IMR-90 (cell line): ENCODE measurements at regions not wholly inside any gene's neighbourhood (a gene's known extent, or its start where the extent isn't known, plus 50 kb on each side); places are given as distances from the start of the nearest gene placed in this dataset.

Experiments
- ATAC-seq: fragments of 200-7000 bp; cut with Tn5 transposase; 2 replicates; pipeline ENCODE4 v1.9.1; 2020; ENCODE audit warnings: low read depth, mild to moderate bottlenecking, moderate library complexity
- BruUV-seq: library from RNA; stranded (reverse); fragments of 400-500 nt; replicated peaks from 2 replicates; lab custom pipeline; 2021; lab: Mats Ljungman, UMichigan
- CTCF ChIA-PET: fragments of 300-600 bp; formaldehyde crosslinking; extraction: SDS; loops from one replicate; lab custom pipeline; 2021; ENCODE audit warnings: antibody characterized with exemption; lab: Yijun Ruan, JAX
- POLR2A ChIA-PET: fragments of 300-600 bp; sonication (Branson Sonifier 250); formaldehyde crosslinking; loops from one replicate; lab custom pipeline; 2022; ENCODE audit warnings: antibody characterized with exemption; ENCODE audit not compliant: unreplicated experiment; lab: Charles Lee
- DNase-seq: peaks from one replicate; pipeline ENCODE4 v3.0.0; 2013
- H2AFZ ChIP-seq: replicated peaks from 2 replicates; pipeline ENCODE3; 2013; ENCODE audit warnings: low read length, mild to moderate bottlenecking; ENCODE audit not compliant: poor library complexity
- H2AK5ac ChIP-seq: 2 replicates; pipeline ENCODE4 v1.6.1; 2013; ENCODE audit warnings: low read depth, low read length, inconsistent platforms
- H2AK9ac ChIP-seq: replicated peaks from 2 replicates; pipeline ENCODE3; 2013; ENCODE audit warnings: mild to moderate bottlenecking, low read depth, low read length, moderate library complexity; ENCODE audit not compliant: poor library complexity
- H2BK120ac ChIP-seq: 2 replicates; pipeline ENCODE4 v1.6.1; 2013; ENCODE audit warnings: low read depth, low read length, inconsistent platforms
- H2BK15ac ChIP-seq: 3 replicates; pipeline ENCODE4 v1.6.1; 2013; ENCODE audit warnings: low read depth, low read length, inconsistent platforms
- H2BK20ac ChIP-seq: 2 replicates; pipeline ENCODE4 v1.6.1; 2013; ENCODE audit warnings: low read depth, mild to moderate bottlenecking, inconsistent platforms, low read length, moderate library complexity
- H2BK5ac ChIP-seq: 2 replicates; pipeline ENCODE4 v1.6.1; 2013; ENCODE audit warnings: mild to moderate bottlenecking, low read depth, low read length, inconsistent platforms; ENCODE audit not compliant: poor library complexity, severe bottlenecking
- H3K14ac ChIP-seq: replicated peaks from 2 replicates; pipeline ENCODE4 v1.6.1; 2013; ENCODE audit warnings: low read depth, low read length, inconsistent platforms
- H3K18ac ChIP-seq: 2 replicates; pipeline ENCODE4 v1.6.1; 2013; ENCODE audit warnings: low read depth, low read length, control low read depth
- H3K23ac ChIP-seq: 2 replicates; pipeline ENCODE4 v1.6.1; 2013; ENCODE audit warnings: low read depth, low read length, inconsistent platforms
- H3K27ac ChIP-seq: 2 replicates; pipeline ENCODE4 v1.5.1; 2013; ENCODE audit warnings: mild to moderate bottlenecking, control low read depth, low read length; ENCODE audit not compliant: insufficient read depth
- H3K27me3 ChIP-seq: 2 replicates; pipeline ENCODE4 v1.6.1; 2013; ENCODE audit warnings: low read length; ENCODE audit not compliant: control insufficient read depth, insufficient read depth
- H3K36me3 ChIP-seq: 2 replicates; pipeline ENCODE4 v1.6.1; 2013; ENCODE audit warnings: low read length, mixed read lengths; ENCODE audit not compliant: control insufficient read depth, insufficient read depth
- H3K4ac ChIP-seq: 2 replicates; pipeline ENCODE4 v1.6.1; 2013; ENCODE audit warnings: low read depth, low read length, inconsistent platforms
- H3K4me1 ChIP-seq: 2 replicates; pipeline ENCODE4 v1.6.1; 2013; ENCODE audit warnings: low read length, mixed read lengths; ENCODE audit not compliant: control insufficient read depth, insufficient read depth
- H3K4me2 ChIP-seq: 2 replicates; pipeline ENCODE4 v1.6.1; 2013; ENCODE audit warnings: low read depth, mild to moderate bottlenecking, control low read depth, low read length, moderate library complexity
- H3K4me3 ChIP-seq: 2 replicates; pipeline ENCODE4 v1.5.1; 2013; ENCODE audit warnings: low read depth, mild to moderate bottlenecking, control low read depth, low read length, moderate library complexity; ENCODE audit not compliant: insufficient read depth
- H3K56ac ChIP-seq: 2 replicates; pipeline ENCODE4 v1.6.1; 2013; ENCODE audit warnings: low read length, inconsistent platforms; ENCODE audit not compliant: insufficient read depth; ENCODE audit errors: extremely low read depth
- H3K79me1 ChIP-seq, 2 experiments: 2 replicates each; pipeline ENCODE4 v1.6.1; 2013; ENCODE audit warnings: low read length in 2 of 2, inconsistent platforms in 1 of 2, low read depth in 1 of 2
- H3K9ac ChIP-seq: 2 replicates; pipeline ENCODE4 v1.6.1; 2013; ENCODE audit warnings: low read depth, low read length, control low read depth
- H3K9me1 ChIP-seq: 2 replicates; pipeline ENCODE4 v1.6.1; 2013; ENCODE audit warnings: low read length, inconsistent platforms; ENCODE audit not compliant: insufficient read depth
- H3K9me3 ChIP-seq: 2 replicates; pipeline ENCODE4 v1.6.1; 2013; ENCODE audit warnings: low read length; ENCODE audit not compliant: control insufficient read depth, insufficient read depth
- H4K20me1 ChIP-seq: 2 replicates; pipeline ENCODE4 v1.6.1; 2013; ENCODE audit warnings: low read length, inconsistent platforms; ENCODE audit not compliant: insufficient read depth
- H4K5ac ChIP-seq: 2 replicates; pipeline ENCODE4 v1.6.1; 2013; ENCODE audit warnings: mild to moderate bottlenecking, low read depth, low read length, control low read depth
- H4K8ac ChIP-seq, 2 experiments: 2 replicates each; pipeline ENCODE4 v1.6.1; 2013; ENCODE audit warnings: low read depth in 2 of 2, low read length in 2 of 2, control low read depth in 1 of 2, inconsistent platforms in 1 of 2
- H4K91ac ChIP-seq: 2 replicates; pipeline ENCODE4 v1.6.1; 2013; ENCODE audit warnings: low read depth, low read length, inconsistent platforms; ENCODE audit not compliant: insufficient read depth
- CHD1 ChIP-seq: IDR thresholded peaks from 2 replicates; pipeline ENCODE4 v1.6.1; 2012; ENCODE audit warnings: low read depth, low read length, improper control_type of control experiment
- FOS ChIP-seq: fragments of 150-350 bp; IDR thresholded peaks from 2 replicates; pipeline ENCODE4 v1.6.1; 2016; ENCODE audit warnings: low read depth, low read length
- MAFK ChIP-seq: IDR thresholded peaks from 2 replicates; pipeline ENCODE4 v1.6.1; 2012; ENCODE audit warnings: low read depth, low read length, improper control_type of control experiment
- MAZ ChIP-seq: IDR thresholded peaks from 2 replicates; pipeline ENCODE4 v1.6.1; 2012; ENCODE audit warnings: low read depth, mild to moderate bottlenecking, low read length, improper control_type of control experiment, moderate library complexity, borderline replicate concordance
- MXI1 ChIP-seq: IDR thresholded peaks from 2 replicates; pipeline ENCODE4 v1.6.1; 2012; ENCODE audit warnings: low read depth, mild to moderate bottlenecking, low read length, moderate library complexity, borderline replicate concordance
- NFE2L2 ChIP-seq: fragments of 150-350 bp; IDR thresholded peaks from 2 replicates; pipeline ENCODE4 v1.6.1; 2016; ENCODE audit warnings: low read depth, mild to moderate bottlenecking, low read length
- POLR2A ChIP-seq: IDR thresholded peaks from 2 replicates; pipeline ENCODE4 v1.6.1; 2012; ENCODE audit warnings: mild to moderate bottlenecking, low read depth, low read length
- RAD21 ChIP-seq: IDR thresholded peaks from 2 replicates; pipeline ENCODE4 v1.6.1; 2012; ENCODE audit warnings: low read length, improper control_type of control experiment
- RCOR1 ChIP-seq: IDR thresholded peaks from 2 replicates; pipeline ENCODE4 v1.6.1; 2012; ENCODE audit warnings: mild to moderate bottlenecking, low read length, improper control_type of control experiment; ENCODE audit not compliant: insufficient replicate concordance
- RFX5 ChIP-seq: IDR thresholded peaks from 2 replicates; pipeline ENCODE4 v1.8.0; 2012; ENCODE audit warnings: low read depth, mild to moderate bottlenecking, low read length, moderate library complexity
- SMC3 ChIP-seq: fragments of 150-350 bp; IDR thresholded peaks from 2 replicates; pipeline ENCODE4 v1.6.1; 2016; ENCODE audit warnings: low read depth, mild to moderate bottlenecking, antibody characterized with exemption, low read length, moderate library complexity
- WGBS, 2 experiments: methylation state at CpG; one replicate each; pipeline versions ENCODE4 v1.1.5 to v1.1.7; 2013; ENCODE audit warnings: missing lambda C conversion rate in 2 of 2; ENCODE audit not compliant: insufficient read length in 1 of 2; ENCODE audit errors: extremely low coverage in 2 of 2; 5-methylcytosine and 5-hydroxymethylcytosine counted together
- dilution Hi-C: fragments of 300-500 bp; cut with HindIII; formaldehyde crosslinking; loops from one replicate; pipeline ENCODE4 v1.14.3; 2018; ENCODE audit warnings: low sequenced_read_pairs; ENCODE audit not compliant: unreplicated experiment
- in situ Hi-C: fragments of 300-500 bp; cut with MboI; formaldehyde crosslinking; loops from 3 replicates; pipeline ENCODE4 v1.14.3; 2019; ENCODE audit warnings: low sequenced_read_pairs, inconsistent platforms, mixed read lengths
- intact Hi-C: fragments of 100-400 bp; cut with micrococcal nuclease; formaldehyde crosslinking; loops from 2 replicates; pipeline ENCODE4 v1.10.0; 2022
- TF ChIP-seq, protein P1 (sequence below): fragments of 150-350 bp; IDR thresholded peaks from 2 replicates; pipeline ENCODE4 v1.6.1; 2016; ENCODE audit warnings: low read depth, mild to moderate bottlenecking, low read length, moderate library complexity, borderline replicate concordance
- TF ChIP-seq, protein P2 (sequence below): fragments of 150-350 bp; IDR thresholded peaks from 2 replicates; pipeline ENCODE4 v1.6.1; 2017; ENCODE audit warnings: mild to moderate bottlenecking, antibody characterized with exemption, low read length, low read depth

GRCh38 chr10:65350611-65351010 lies 1575.2 kb upstream of the LRRTM3 start:
- in situ Hi-C loops (no loop called here), dilution Hi-C loops (no loop called here), intact Hi-C loops (no loop called here)
- Histone ChIP-seq H4K5ac (no peak overlapping the region), H3K27ac (no peak overlapping the region), H4K91ac (no peak overlapping the region), H3K36me3 (no peaks in the 10 kb centered on the region), H3K4me1 (no peaks in the 10 kb centered on the region), H3K14ac (no peak overlapping the region), H3K4me3 (no peak overlapping the region), H2AK9ac (no peak overlapping the region), H3K9me3 (peaks cover 6% of the 10 kb centered on the region; the same call in 1 of the 2 replicates), H2AK5ac (no peak overlapping the region), H4K20me1 (no peaks in the 10 kb centered on the region), H2BK15ac (no peak overlapping the region), H3K56ac (no peak overlapping the region), H3K23ac (no peak overlapping the region), H3K9me1 (no peaks in the 10 kb centered on the region), H3K27me3 (no peaks in the 10 kb centered on the region), H2BK5ac (no peak overlapping the region), H3K4ac (no peak overlapping the region), H3K79me1 (no peaks in the 10 kb centered on the region), H3K9ac (no peak overlapping the region), H2BK120ac (no peak overlapping the region), H3K18ac (no peak overlapping the region), H3K4me2 (no peak overlapping the region), H4K8ac (no peak overlapping the region), H2AFZ (no peak overlapping the region), H2BK20ac (no peak overlapping the region)
- TF ChIP-seq, protein P1, sequence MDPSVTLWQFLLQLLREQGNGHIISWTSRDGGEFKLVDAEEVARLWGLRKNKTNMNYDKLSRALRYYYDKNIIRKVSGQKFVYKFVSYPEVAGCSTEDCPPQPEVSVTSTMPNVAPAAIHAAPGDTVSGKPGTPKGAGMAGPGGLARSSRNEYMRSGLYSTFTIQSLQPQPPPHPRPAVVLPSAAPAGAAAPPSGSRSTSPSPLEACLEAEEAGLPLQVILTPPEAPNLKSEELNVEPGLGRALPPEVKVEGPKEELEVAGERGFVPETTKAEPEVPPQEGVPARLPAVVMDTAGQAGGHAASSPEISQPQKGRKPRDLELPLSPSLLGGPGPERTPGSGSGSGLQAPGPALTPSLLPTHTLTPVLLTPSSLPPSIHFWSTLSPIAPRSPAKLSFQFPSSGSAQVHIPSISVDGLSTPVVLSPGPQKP: no peak
- TF ChIP-seq MXI1 (no peak), MAFK (no peak), MAZ (no peak), RAD21 (no peak), RFX5 (no peak), NFE2L2 (no peak), POLR2A (no peak), CHD1 (no peak), RCOR1 (no peak), FOS (no peak), SMC3 (no peak)
- TF ChIP-seq, protein P2, sequence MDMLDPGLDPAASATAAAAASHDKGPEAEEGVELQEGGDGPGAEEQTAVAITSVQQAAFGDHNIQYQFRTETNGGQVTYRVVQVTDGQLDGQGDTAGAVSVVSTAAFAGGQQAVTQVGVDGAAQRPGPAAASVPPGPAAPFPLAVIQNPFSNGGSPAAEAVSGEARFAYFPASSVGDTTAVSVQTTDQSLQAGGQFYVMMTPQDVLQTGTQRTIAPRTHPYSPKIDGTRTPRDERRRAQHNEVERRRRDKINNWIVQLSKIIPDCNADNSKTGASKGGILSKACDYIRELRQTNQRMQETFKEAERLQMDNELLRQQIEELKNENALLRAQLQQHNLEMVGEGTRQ: no peak
- whole genome bisulfite sequencing, 2 experiments: no CpG with 5 or more reads among the region's 3 CpGs
- CTCF ChIA-PET: no interaction called here
- ATAC-seq (no peak), DNase-seq (no peak)
- no TSS peak for BruUV-seq
- POLR2A ChIA-PET: no interaction called here
